HG03064 (cell line): ENCODE measurements at regions not wholly inside any gene's neighbourhood (a gene's known extent, or its start where the extent isn't known, plus 50 kb on each side); places are given as distances from the start of the nearest gene placed in this dataset.

Experiments used
- ATAC-seq: cut with Tn5 transposase; IDR thresholded peaks from one replicate; pipeline ENCODE4 v1.9.1; 2021; ENCODE audit warnings: low read depth; ENCODE audit not compliant: unreplicated experiment

GRCh38 chr10:83346266-83346910 is 792.9 kb upstream of the GHITM start:
- no peak for ATAC-seq

GRCh38 chr10:83352588-83352987 is 786.7 kb upstream of the GHITM start:
- ATAC-seq = no peak

- no peak for ATAC-seq
Observed at GRCh38 chr10:83354456-83354855, 784.9 kb upstream of the GHITM start.

DNA sequence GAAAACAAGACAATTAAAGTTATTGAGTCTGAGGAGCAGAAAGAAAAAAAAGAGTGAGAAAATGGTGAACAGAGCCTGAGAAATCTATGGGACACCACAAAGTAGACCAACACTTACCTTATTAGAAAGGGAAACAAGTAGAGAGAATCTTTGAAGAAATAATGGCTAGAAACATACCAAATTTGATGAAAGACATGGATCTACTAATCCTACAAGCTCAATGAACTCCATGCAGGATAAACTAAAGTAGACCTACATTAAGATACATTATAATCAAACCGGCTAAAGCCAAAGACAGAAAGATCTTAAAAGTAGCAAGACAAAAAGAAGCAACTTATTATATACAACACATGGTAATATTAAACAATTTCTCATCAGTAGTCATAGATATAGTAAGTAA is 782.3 kb upstream of the GHITM start:
- ATAC-seq = no peak

GRCh38 chr10:83357627-83358026 is 781.7 kb upstream of the GHITM start:
- no peak for ATAC-seq

DNA sequence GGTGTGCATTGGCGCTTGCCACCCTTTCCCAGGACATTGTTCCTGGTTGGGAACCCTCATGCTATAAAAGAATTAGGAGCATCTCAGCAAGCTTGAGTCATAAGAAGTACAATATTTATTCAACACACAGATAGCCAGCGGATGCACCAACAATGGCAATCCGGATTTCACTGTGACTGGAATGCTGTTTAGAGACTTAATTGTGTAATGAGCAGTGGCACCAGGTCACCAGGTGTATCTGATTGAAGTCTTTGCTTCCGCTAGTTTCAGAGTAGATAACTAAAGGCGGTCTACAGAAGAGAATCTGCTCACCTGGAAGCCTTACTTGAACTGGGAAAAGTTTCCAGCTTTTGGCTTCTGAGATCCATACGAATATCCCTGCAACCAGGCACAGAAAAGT is 772.3 kb upstream of the GHITM start:
- ATAC-seq = no peak

DNA sequence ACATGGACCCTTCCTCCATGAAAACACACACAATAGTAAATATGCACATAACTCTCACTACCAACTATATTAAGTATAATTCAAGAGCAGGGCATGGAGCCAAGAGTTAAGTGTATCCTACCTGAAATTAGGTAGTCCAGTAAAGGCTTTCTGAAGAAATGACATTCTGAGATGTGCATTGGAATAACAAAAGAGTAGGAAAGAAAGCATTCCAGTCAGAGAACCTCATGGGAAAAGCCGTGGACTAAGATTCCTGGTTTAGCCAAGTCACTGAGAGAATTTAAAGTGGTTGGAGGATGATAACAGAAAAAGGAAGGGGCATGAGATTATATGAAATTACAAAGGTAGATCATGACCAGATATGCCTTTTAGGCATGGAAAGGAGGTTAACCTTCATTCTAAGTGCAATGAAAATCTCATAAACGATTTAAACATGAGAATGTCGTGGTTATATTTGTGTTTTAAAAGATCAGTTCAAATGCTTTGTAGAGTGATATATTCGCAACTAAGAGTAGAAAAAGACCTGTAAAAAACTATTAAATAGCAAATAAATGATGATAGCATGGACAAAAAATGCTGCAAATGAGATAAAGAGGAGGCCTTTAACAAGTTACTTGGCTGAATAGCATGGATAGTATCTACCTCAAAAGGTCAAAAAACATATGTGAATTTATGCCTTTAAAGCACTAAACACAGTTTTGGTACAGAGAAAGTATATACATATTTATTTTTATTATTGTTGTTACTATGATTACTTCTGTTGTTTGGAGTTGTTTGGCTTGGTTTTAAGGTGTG is 767.4 kb upstream of the GHITM start:
- no peak for ATAC-seq

GRCh38 chr10:83372646-83373045 is 766.7 kb upstream of the GHITM start:
- ATAC-seq = no peak

- ATAC-seq = no peak
Observed at GRCh38 chr10:83373671-83374070, 765.6 kb upstream of the GHITM start.

GRCh38 chr10:83374741-83375140 is 764.6 kb upstream of the GHITM start:
- no peak for ATAC-seq

DNA sequence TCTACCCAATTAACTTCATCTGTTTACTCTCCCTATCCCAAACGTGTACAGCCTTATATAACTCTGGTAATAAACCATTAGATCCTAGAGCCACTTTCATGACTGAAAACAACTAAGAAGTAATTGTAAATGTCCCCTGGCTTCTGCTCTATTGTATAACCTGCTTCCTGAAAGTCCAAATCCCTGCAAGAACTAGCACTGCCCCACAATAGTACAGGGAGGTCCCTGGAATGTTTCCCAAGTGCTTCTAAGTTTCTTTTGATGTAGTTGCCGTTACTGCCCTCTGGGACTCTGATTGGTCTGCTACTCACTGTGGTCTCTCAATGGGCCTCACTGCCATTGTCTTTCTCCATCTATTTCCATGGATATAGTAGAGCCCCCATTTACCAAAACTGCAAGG is 764.0 kb upstream of the GHITM start:
- no peak for ATAC-seq

- ATAC-seq = no peak
Observed at GRCh38 chr10:83397806-83398205, 741.5 kb upstream of the GHITM start.

DNA sequence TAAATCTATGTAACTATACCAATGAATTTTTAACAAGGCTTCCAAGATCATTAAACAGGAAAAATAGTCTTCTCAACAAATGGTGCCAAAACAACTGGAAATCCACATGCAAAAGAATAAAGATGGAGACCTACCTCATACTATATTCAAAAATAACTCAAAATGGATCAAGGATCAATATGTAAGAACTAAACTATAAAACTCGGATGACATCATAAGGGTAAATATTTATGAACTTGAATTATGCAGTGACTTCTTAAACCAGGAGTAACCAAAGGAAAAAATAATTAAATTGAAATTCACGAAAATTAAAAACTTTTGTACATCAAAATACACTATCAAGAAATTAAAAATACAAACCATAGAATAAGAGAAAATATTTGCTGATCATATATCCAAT is 728.7 kb upstream of the GHITM start:
- ATAC-seq = no peak

- ATAC-seq = no peak
Observed at GRCh38 chr10:83425306-83425705, 714.0 kb upstream of the GHITM start.

DNA sequence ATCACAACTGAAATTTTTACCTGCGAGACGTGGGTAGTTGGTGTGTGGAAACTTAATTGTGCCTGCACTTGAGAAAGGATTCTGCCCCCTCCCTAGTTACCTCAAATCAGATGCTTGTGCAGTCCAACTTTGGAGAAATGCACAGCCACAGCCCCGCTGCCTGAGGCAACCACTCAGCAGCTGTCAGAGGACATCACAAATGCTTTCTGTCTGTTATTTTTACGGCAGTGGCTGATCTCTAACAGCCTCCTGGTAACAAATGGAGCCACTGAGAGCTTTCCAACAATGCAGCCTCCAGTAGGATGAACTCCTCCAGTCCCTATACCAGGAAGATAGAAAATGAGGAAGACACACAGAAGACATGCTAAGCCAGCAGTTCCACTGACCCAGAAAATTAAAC is 712.2 kb upstream of the GHITM start:
- ATAC-seq = no peak

DNA sequence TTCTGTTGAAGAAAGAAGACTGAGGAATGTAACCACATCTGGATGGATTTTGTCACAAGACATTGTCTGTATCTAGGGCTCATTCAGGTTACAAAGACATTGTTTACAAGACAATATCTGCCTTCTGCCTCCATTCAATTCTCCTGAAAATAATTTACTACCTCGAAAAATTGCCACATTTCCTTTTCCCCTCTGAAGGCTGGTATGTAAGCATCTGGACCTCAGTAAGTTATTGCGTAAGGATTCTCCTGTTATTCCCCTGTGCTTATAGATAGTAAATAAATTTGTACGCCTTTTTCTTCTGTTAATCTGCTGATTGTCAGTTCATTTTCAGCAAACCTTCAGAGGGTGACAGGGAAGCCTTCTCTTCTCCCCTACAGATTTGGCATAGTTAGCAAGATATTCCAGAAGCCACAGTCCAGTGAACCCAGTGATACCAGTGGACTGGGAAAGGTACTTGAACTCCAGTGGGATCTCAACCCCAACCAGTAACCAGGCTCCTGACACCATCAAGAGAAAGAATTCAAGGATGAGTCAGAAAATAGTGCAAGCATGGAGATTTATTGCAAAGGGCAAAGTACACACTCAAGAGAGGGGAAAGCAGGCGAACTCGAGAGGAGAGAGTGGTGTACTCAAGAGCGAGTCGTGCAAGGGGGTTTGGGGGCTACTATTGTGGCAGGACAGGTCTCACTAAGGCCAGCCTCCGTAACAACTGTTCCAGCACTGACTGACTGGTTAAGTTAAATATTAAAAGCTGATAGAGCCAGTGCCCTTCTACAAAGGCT is 706.9 kb upstream of the GHITM start:
- no peak for ATAC-seq

- no peak for ATAC-seq
Observed at GRCh38 chr10:83433705-83434104, 705.6 kb upstream of the GHITM start.

DNA sequence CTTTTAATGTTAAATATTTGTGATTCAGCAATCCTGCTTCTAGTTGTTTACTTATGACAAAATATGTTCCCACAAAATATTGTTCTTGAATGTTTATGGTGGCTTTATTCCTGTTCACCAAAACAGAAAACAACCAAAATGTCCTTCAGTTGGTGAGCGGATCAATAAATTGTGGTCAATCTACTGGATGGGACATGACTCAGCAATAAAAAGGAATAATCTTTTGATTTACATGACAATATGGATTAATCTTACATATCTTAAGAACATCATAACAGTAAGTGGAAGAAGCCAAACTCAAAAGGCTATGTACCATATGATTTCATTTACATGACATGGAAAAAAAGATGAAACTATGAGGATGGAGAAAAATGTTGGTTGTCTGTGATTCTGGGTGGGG is 691.3 kb upstream of the GHITM start:
- no peak for ATAC-seq

- ATAC-seq = no peak
Observed at GRCh38 chr10:83458611-83459010, 680.7 kb upstream of the GHITM start.

DNA sequence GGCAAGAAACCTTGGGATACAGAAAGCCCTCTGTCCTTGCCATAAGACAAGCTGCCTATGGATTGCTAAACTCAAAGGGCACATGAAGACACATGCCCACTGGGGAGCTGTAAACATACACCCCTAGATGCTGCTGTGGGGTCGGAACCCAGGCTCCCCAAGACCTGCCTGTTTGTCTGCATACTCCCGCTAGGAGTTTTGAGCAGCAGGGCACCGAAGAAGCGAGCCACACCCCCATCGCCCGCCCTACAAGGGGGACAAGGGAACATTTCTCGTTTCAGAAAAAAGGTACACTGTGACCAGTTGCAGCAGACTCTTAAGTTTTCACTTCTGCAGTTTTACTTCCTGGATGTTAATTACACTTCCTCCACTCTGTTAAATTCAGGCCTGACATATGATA is 680.2 kb upstream of the GHITM start:
- no peak for ATAC-seq

- no peak for ATAC-seq
Observed at GRCh38 chr10:83469728-83470331, 669.5 kb upstream of the GHITM start.
